ENCODE measurements at regions not wholly inside any gene's neighbourhood (a gene's known extent, or its start where the extent isn't known, plus 50 kb on each side); places are given as distances from the start of the nearest gene placed in this dataset.
"Not testable (repeated sequence)": the region's sequence is repeated elsewhere in the genome, so short reads cannot be mapped to it uniquely, and the experiment has no call there.

DNA sequence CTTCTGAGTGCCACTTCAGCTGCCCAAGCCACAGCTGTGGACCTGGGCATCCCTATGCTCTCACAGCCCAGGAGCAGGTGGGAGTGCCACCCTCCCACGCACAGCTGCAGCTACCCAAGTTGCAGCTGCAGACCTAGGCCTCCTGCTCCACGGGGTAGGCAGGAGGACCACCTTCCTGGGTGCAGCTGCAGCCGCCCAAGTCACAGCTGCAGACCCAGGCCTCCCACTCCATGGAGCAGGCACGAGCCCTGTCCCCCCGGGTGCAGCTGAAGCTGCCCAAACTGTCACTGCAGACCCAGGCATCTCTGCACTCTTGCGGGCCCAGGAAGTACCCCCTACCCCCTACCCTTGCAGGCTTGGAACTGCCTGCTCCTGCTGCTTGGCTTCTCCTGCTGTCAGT lies 260.2 kb downstream of the XPNPEP1 start:
- no peak for DNase-seq (ENCODE audit: low spot score)
- no peak for FAIRE-seq

DNA sequence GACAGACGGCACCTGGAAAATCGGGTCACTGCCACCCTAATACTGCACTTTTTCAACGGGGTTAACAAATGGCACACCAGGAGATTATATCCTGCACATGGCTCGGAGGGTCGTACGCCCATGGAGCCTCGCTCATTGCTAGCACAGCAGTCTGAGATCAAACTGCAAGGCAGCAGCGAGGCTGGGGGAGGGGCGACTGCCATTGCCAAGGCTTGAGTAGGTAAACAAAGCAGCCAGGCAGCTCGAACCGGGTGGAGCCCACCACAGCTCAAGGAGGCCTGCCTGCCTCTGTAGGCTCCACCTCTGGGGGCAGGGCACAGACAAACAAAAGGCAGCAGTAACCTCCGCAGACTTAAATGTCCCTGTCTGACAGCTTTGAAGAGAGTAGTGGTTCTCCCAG lies 270.7 kb downstream of the XPNPEP1 start:
- FAIRE-seq; DNase-seq (ENCODE audit: low spot score): not testable (repeated sequence)

- DNase-seq (ENCODE audit: low spot score) = no peak
- no peak for FAIRE-seq
Measured at GRCh38 chr10:109650228-109650627, 273.1 kb downstream of the XPNPEP1 start.

- no peak for DNase-seq (ENCODE audit: low spot score)
Measured at GRCh38 chr10:109647627-109648026, 275.7 kb downstream of the XPNPEP1 start.

GRCh38 chr10:109633846-109634245 lies 289.5 kb downstream of the XPNPEP1 start:
- DNase-seq (ENCODE audit: low spot score) (no peak), FAIRE-seq (no peak)

More at GRCh38 chr10:109647627-109648026, 275.7 kb downstream of the XPNPEP1 start:
- no peak for FAIRE-seq

DNA sequence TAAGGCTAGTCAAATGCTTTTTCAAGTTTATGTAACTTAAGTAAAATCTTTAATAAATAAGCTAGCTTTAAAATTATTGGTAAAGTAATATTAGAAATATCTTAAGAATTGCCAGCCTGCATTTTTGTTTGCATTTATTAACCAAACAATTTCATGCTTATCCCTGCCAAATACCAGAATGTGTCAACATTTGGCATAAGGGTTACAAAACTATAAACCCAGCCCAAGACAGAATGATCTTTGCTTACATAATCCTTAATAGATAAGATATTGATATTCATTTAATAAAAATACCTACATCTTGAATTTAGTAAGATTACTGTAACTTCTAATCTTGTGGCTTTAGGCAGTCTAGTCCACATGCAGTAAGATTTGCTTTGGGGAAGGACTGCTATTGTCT lies 290.3 kb downstream of the XPNPEP1 start:
- not testable (repeated sequence) for DNase-seq (ENCODE audit: low spot score); FAIRE-seq

GRCh38 chr10:109624939-109625338 lies 298.4 kb downstream of the XPNPEP1 start:
- no peak for FAIRE-seq
- no peak for DNase-seq (ENCODE audit: low spot score)

- DNase-seq (ENCODE audit: low spot score) (no peak), FAIRE-seq (no peak)
Measured at GRCh38 chr10:109622566-109622965, 300.7 kb downstream of the XPNPEP1 start.

DNA sequence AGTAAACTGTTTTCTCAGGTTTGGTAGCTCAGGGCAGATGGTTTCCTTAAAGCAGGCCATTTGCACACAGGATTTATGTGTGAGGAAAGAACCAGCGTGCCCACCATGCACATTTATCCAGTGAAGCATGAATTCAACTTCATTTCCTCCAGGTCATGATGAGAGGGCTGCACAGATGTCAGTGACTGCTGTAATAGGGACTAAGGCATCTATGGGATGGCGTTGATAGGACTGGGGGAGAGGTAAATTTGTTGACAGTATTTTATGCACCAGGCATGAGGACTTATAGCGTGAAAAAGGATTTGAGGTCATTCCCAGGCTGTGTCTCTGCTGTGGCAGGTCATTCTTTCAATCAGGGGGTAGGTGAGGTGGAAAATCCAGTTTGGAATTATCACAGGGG lies 302.9 kb downstream of the XPNPEP1 start:
- no peak for DNase-seq (ENCODE audit: low spot score)
- no peak for FAIRE-seq

DNA sequence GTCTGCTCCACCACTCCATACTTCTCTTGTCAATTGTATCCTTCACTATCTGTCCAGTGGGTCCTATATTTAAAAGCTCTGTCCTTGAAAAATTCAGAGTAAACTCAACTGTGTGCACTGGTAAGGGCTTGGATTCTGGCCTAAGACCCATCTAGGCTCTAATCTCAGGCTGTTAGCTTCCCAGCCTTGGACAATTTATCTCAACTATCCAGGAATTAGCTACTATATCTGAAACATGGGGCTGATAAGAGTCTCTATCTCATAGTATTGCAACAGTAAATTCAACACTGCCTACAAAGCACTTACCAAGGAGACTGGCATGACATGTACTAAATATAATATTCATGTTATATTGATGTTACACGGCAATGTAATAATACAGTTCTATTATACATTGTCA lies 303.4 kb downstream of the XPNPEP1 start:
- no peak for FAIRE-seq
- DNase-seq (ENCODE audit: low spot score) = no peak

DNA sequence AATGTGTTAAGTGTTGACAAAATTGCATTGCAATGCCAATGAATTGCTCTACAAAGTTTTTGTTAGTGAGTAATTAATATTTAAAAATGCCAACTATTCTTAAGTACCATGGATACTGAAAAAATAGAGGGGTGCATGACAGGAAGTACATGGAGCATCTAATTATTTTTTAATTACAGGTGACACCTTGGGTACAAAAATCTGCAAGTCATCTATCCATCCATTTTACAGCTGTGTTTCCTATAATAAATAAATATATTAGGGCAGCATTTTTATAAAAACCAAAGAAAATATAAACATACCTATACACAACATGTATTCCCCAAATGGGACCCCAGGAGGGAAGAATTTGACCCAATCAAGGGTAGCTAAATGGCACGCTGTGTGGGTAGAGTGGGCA lies 304.6 kb downstream of the XPNPEP1 start:
- DNase-seq (ENCODE audit: low spot score) = no peak
- no peak for FAIRE-seq

- no peak for DNase-seq (ENCODE audit: low spot score)
- no peak for FAIRE-seq
Measured at GRCh38 chr10:109618301-109618700, 305.0 kb downstream of the XPNPEP1 start.

DNA sequence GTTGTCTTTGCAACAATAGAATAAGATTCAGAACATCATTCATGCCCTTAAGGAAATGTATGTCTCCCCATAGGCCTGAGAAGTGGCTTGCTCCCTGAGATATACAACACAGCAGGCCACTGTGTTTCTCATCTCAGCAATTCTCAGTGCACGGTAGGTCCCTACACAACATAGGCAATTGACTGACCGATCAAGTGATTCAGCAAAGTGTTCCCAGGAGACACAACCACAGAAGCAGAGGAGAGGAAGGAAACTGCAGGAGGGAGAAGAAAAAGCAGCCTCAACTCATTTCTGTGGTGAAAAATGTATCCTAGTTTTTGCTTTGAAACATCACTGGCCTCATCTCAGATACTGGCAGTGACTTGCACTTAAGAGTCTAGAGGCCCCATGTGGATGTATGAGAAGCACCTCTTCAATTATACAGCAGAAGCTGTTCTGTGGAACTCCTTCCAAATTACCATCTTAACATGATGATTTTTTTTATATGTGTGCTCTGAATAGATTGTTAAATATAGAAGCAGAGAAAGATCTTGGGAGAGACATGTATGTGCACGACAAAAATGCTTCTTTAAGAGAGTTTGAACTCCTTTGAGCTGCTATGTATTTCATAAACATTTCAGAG lies 306.8 kb downstream of the XPNPEP1 start:
- no peak for DNase-seq (ENCODE audit: low spot score)
- FAIRE-seq = no peak

DNA sequence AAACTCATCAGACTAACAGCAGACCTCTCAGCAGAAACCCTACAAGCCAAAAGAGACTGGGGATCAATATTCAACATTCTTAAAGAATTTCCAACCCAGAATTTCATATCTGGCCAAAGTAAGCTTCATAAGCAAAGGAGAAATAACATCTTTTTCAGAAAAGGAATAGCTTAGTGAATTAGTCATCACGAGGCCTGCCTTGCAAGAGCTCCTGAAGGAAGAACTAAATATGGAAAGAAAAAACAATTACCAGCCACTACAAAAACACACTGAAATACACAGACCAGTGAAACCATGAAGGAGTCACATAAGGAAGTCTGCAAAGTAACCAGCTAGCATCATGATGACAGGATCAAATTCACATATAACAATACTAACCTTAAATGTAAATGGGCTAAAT lies 328.0 kb downstream of the XPNPEP1 start:
- DNase-seq (ENCODE audit: low spot score); FAIRE-seq: not testable (repeated sequence)

DNA sequence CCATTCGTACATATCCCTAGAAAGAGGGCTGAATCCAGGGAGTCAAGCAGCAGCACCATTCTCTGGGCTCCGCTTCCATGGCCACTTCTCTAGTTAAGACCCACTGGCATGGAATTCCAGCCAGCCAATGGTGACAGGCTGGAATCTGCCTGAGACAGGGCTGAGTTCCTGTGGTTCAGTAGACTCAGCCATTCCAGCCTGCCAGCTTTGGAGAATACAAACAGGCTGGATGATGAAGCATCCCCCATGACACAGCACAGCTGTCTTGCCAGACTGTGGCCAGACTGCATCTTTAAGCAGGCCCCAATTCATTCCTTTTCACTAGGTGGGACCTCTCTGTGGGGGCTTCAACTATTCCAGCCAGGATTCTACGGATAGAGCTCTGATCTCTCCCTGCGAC lies 329.6 kb downstream of the XPNPEP1 start:
- no peak for FAIRE-seq
- no peak for DNase-seq (ENCODE audit: low spot score)

- FAIRE-seq = peak; percentile 38
- peak; percentile 18 for DNase-seq (ENCODE audit: low spot score)
Measured at GRCh38 chr10:109592391-109592790, 330.9 kb downstream of the XPNPEP1 start.

DNA sequence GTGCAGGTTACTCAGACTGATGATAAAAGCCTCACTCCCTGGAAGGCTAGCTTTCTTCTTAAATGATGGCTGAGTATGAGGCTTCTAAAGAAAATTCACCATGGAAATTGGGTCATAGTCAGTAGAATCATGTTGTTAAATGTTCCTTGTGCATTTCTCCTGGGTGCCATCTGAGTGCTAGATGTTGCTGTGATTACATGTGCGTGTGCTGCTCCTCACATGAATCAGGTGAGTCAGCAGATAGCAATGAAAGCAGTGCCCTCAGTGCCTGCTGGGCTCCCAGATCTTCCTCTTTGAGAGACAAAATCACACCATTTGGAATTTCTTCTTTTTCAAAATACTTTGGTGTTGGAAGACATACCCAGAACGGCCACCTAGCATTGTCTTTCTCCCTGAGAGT lies 331.7 kb downstream of the XPNPEP1 start:
- no peak for FAIRE-seq

GRCh38 chr10:109588259-109588658 lies 335.1 kb downstream of the XPNPEP1 start:
- DNase-seq (ENCODE audit: low spot score) = no peak
- no peak for FAIRE-seq

More for the DNA sequence above, 331.7 kb downstream of the XPNPEP1 start:
- DNase-seq (ENCODE audit: low spot score) = no peak

DNA sequence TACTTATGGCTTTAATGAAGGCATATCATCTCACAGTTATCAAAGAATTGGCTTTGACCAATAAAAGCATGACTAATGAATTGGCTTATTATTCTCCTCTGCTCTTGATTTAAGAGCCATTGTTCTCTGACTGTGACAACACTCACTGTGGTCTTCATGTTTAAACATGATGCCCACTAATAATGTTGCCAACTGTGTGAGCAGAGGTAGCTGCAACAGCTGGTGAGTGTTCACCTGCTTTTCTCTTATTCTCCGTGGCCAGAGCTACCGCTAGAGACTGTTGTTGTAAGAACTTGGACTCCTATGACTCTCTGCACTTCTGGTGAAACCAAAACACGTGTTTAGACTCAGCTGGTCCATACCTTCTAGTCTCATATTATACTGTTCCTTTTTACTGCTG lies 335.9 kb downstream of the XPNPEP1 start:
- FAIRE-seq = no peak
- DNase-seq (ENCODE audit: low spot score) = no peak

DNA sequence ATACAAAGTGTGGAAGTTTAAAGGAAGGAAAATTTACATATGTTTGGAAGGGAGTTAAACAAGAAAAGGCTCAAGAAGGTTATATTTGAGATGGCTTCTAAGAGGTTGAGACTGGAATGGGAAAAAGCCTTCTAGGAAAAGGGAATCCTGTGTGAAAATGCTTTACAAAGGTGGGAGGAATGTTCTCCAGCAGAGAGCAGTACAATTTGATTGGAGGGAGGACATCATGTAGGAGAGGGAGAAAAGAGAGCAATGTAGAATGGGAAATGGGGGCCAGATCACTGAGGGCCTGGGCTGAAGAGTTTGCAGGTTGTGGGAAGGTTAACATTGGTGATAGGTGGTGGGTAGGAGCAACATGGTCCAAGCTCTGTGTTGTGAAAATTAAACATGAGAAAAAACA lies 366.9 kb downstream of the XPNPEP1 start:
- DNase-seq (ENCODE audit: low spot score) = no peak
- FAIRE-seq = no peak

DNA sequence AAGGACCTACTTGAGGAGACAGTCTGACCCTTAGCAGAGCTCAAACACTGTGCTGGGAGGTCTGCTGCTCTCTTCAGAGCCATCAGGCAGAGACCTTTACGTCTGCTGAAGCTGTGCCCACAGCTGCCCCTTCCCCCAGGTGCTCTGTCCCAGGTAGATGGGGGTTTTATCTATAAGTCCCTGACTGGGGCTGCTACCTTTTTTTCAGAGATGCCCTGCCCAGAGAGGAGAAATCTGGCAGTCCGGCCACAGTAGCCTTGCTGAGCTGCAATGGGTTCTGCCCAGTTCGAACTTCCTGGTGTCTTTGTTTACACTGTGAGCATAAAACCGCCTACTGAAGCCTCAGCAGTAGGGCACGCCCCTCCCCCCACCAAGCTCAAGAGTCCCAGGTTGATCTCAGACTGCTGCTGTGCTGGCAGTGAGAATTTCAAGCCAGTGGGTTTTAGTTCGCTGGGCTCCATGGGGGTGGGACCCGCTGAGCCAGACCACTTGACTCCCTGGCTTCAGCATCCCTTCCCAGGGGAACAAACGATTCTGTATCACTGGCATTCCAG lies 381.2 kb downstream of the XPNPEP1 start:
- FAIRE-seq; DNase-seq (ENCODE audit: low spot score): not testable (repeated sequence)

DNA sequence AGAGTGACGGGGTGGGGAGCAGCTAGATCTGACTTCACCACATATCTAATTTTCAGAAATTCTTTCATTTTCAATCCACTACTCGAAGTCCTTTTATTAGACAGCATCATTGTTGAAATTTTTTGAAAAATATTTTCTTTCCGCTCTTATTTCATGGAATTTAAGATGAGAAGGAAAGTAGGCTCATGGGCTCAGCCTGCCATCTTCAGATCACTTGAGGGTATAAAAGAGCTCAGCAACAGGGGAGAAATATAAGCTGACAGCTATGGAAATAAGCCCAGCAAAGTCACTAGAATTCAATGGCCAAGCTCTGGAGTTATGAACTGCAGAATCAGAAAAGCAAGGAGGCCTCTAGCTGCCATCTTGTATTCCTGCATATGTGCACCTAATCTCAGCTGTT lies 389.1 kb downstream of the XPNPEP1 start:
- DNase-seq (ENCODE audit: low spot score) (no peak), FAIRE-seq (no peak)

DNA sequence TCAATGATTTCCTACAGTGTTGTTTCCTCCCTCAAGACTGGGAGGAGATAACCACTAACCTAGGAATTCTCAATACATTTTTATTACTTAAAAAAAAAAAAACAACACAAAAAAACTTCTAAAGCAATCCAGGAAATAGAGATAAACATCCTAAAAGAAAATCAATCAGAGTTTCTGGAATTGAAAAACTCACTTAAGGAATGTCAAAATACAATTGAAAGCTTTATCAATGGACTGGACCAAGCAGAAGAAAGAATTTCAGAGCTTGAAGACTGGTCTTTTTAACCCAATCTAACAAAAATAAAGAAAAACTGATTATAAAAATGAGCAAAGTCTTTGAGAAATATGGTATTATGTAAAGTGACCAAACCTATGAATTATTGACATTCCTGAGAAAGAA lies 394.1 kb downstream of the XPNPEP1 start:
- DNase-seq (ENCODE audit: low spot score) = no peak
- no peak for FAIRE-seq
